Endometrium (tissue), 2 donors: ENCODE measurements at regions not wholly inside any gene's neighbourhood (a gene's known extent, or its start where the extent isn't known, plus 50 kb on each side); places are given as distances from the start of the nearest gene placed in this dataset.

Experiments used
- FAIRE-seq: peaks from 2 replicates; lab custom pipeline; 2012; peaks lifted over from hg19 to GRCh38; lab: Jason Lieb, UNC
- donor health status: control.
- donor health status: control.

GRCh38 chr5:135246923-135247795 is 151.9 kb downstream of the MACROH2A1 start:
- FAIRE-seq = no peak

GRCh38 chr5:135246605-135246922 is 152.5 kb downstream of the MACROH2A1 start:
- FAIRE-seq = no peak

GRCh38 chr5:135245521-135246499 is 153.2 kb downstream of the MACROH2A1 start:
- FAIRE-seq = no peak

- FAIRE-seq = no peak
Measured at GRCh38 chr5:135244620-135245021, 154.4 kb downstream of the MACROH2A1 start.

GRCh38 chr5:135243556-135244285 is 155.3 kb downstream of the MACROH2A1 start:
- no peak for FAIRE-seq

GRCh38 chr5:135242866-135243555 is 156.0 kb downstream of the MACROH2A1 start:
- FAIRE-seq = no peak

- no peak for FAIRE-seq
Measured at GRCh38 chr5:135242021-135242865, 156.8 kb downstream of the MACROH2A1 start.

- no peak for FAIRE-seq
Measured at GRCh38 chr5:135241536-135241935, 157.5 kb downstream of the MACROH2A1 start.

GRCh38 chr5:135240781-135241360 is 158.2 kb downstream of the MACROH2A1 start:
- no peak for FAIRE-seq

- FAIRE-seq = no peak
Measured at GRCh38 chr5:135240283-135240633, 158.8 kb downstream of the MACROH2A1 start.

- FAIRE-seq = no peak
Measured at GRCh38 chr5:135239453-135240282, 159.4 kb downstream of the MACROH2A1 start.

- no peak for FAIRE-seq
Measured at GRCh38 chr5:135238622-135239452, 160.2 kb downstream of the MACROH2A1 start.

- FAIRE-seq = no peak
Measured at GRCh38 chr5:135237748-135238103, 161.3 kb downstream of the MACROH2A1 start.

GRCh38 chr5:135236908-135237747 is 161.9 kb downstream of the MACROH2A1 start:
- FAIRE-seq = no peak

GRCh38 chr5:135236228-135236907 is 162.7 kb downstream of the MACROH2A1 start:
- FAIRE-seq = no peak

- FAIRE-seq = no peak
Measured at GRCh38 chr5:135235551-135236227, 163.3 kb downstream of the MACROH2A1 start.
